Chondrocyte (in vitro differentiated cells): ENCODE measurements at regions not wholly inside any gene's neighbourhood (a gene's known extent, or its start where the extent isn't known, plus 50 kb on each side); places are given as distances from the start of the nearest gene placed in this dataset.

ENCODE experiments used
- DNase-seq: peaks from one replicate; pipeline ENCODE4 v3.0.0; 2021; ENCODE audit warnings: mixed read lengths, low spot score
- H3K27ac Mint-ChIP-seq: one replicate; pipeline ENCODE4 v1.8.0; 2021; ENCODE audit warnings: mild to moderate bottlenecking, moderate library complexity, mixed read lengths; ENCODE audit not compliant: unreplicated experiment
- H3K27me3 Mint-ChIP-seq: 2 replicates; pipeline ENCODE4 v1.8.0; 2021; ENCODE audit warnings: low read depth, mixed read lengths
- H3K36me3 Mint-ChIP-seq: 2 replicates; pipeline ENCODE4 v1.8.0; 2021; ENCODE audit warnings: low read depth, mixed read lengths
- H3K4me1 Mint-ChIP-seq: 2 replicates; pipeline ENCODE4 v1.8.0; 2021; ENCODE audit warnings: low read depth, mild to moderate bottlenecking, mixed read lengths
- H3K4me3 Mint-ChIP-seq: one replicate; pipeline ENCODE4 v1.8.0; 2021; ENCODE audit warnings: mild to moderate bottlenecking, moderate library complexity, mixed read lengths; ENCODE audit not compliant: unreplicated experiment
- H3K9me3 Mint-ChIP-seq: 2 replicates; pipeline ENCODE4 v1.8.0; 2021; ENCODE audit warnings: low read depth, mixed read lengths
- CTCF ChIP-seq: fragments of 200-600 bp; sonication (generic); IDR thresholded peaks from 2 replicates; pipeline ENCODE4 v1.5.0; 2021; ENCODE audit warnings: antibody characterized with exemption, mild to moderate bottlenecking, moderate library complexity

- H3K4me1 Mint-ChIP-seq: peaks cover 70% of the 10 kb centered on the region
- H3K4me3 Mint-ChIP-seq: peak overlapping the region; percentile 31
- H3K36me3 Mint-ChIP-seq: peaks cover 5% of the 10 kb centered on the region
- H3K9me3 Mint-ChIP-seq: peaks cover 14% of the 10 kb centered on the region
- no peak for DNase-seq
- H3K27me3 Mint-ChIP-seq: no peaks in the 10 kb centered on the region
- TF ChIP-seq CTCF: no peak
- peak overlapping the region; percentile 76 for H3K27ac Mint-ChIP-seq
Measured at GRCh38 chr17:63029541-63029940, 63.5 kb downstream of the TANC2 start.

DNA sequence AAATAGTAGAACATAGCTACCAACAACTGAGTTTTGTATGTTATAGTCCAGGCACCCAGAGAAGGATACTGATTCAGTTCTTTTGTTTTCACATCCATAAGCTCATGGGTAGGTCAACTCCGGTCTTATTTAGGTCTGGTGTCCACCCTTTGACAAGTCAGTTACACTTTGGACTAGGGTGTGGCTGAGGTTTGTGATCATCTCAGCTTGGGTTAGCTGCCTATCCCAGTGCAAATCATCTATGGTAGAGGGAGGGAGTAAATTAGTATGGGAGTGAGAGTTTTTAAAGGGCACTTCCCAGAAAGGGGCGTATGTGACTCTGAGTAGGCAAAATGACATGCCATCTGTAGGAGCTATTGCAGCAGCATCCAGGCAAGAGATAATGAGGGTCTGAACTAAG lies 66.1 kb downstream of the TANC2 start:
- peaks cover 69% of the 10 kb centered on the region for H3K4me1 Mint-ChIP-seq
- H3K36me3 Mint-ChIP-seq: peaks cover 5% of the 10 kb centered on the region
- H3K27me3 Mint-ChIP-seq: no peaks in the 10 kb centered on the region
- H3K9me3 Mint-ChIP-seq: peaks cover 14% of the 10 kb centered on the region
- H3K27ac Mint-ChIP-seq: no peak overlapping the region
- no peak overlapping the region for H3K4me3 Mint-ChIP-seq
- no peak for TF ChIP-seq CTCF
- no peak for DNase-seq

DNA sequence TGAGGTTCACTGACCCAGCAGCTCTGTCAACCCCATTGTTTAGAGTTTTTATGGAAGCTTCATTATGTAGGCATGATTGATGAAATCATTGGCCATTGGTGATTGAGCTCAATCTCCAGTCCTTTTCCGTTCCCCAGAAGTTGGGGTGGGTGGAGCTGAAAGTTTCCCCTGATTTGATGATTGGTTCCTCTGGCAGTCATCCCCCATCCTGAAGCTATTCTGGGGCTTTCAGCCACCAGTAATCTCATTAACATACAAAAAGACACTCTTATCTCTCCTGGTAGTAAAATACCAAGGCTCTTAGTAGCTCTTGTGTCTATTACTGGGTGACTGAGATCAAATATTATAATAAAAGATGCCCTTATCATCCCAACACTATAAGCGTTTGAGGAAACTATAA lies 67.1 kb downstream of the TANC2 start:
- H3K36me3 Mint-ChIP-seq: peaks cover 5% of the 10 kb centered on the region
- no peak overlapping the region for H3K27ac Mint-ChIP-seq
- no peak overlapping the region for H3K4me3 Mint-ChIP-seq

GRCh38 chr17:63035271-63035670 lies 69.2 kb downstream of the TANC2 start:
- Mint-ChIP-seq H3K27ac (no peak overlapping the region), H3K36me3 (peaks cover 5% of the 10 kb centered on the region), H3K4me1 (peaks cover 55% of the 10 kb centered on the region), H3K27me3 (no peaks in the 10 kb centered on the region), H3K4me3 (no peak overlapping the region), H3K9me3 (peaks cover 11% of the 10 kb centered on the region)
- no peak for TF ChIP-seq CTCF
- DNase-seq: no peak

More for the DNA sequence above, 67.1 kb downstream of the TANC2 start:
- TF ChIP-seq CTCF: no peak
- DNase-seq: no peak
- Mint-ChIP-seq H3K4me1 (peaks cover 60% of the 10 kb centered on the region), H3K9me3 (peaks cover 14% of the 10 kb centered on the region), H3K27me3 (no peaks in the 10 kb centered on the region)

DNA sequence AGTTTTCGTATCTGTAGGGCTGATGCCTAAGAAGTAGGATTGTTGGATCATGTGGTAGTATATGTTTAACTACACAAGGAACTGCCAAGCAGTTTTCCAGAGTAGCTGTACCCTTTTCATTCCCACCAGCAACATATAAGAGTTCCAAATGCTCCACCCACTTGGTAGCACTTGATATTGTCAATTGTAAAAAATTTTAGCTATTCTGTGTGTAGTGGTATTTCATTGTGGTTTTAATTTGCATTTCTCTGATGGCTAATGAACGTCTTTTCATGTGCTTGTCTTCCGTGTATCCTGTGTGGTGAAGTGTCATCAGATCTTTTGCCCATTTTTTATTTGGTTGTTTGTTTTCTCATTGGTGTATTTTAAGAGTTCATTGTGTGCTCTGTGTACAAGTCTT lies 69.7 kb downstream of the TANC2 start:
- Mint-ChIP-seq H3K27me3 (no peaks in the 10 kb centered on the region), H3K27ac (peak overlapping the region; percentile 25), H3K4me3 (no peak overlapping the region), H3K4me1 (peaks cover 55% of the 10 kb centered on the region), H3K36me3 (peaks cover 5% of the 10 kb centered on the region), H3K9me3 (peaks cover 11% of the 10 kb centered on the region)
- TF ChIP-seq CTCF: no peak
- DNase-seq: no peak
